ENCODE measurements at regions not wholly inside any gene's neighbourhood (a gene's known extent, or its start where the extent isn't known, plus 50 kb on each side); places are given as distances from the start of the nearest gene placed in this dataset.

- no peak for TF ChIP-seq CTCF (IDR thresholded peaks at IDR 0.05; ENCODE audit: control insufficient read depth, insufficient read depth, low read depth, low read length, missing control alignments)
- DNase-seq (ENCODE audit: low read depth), result peak; percentile 71
Observed at GRCh38 chr2:67790622-67791021, 272.2 kb downstream of the C1D start.

DNA sequence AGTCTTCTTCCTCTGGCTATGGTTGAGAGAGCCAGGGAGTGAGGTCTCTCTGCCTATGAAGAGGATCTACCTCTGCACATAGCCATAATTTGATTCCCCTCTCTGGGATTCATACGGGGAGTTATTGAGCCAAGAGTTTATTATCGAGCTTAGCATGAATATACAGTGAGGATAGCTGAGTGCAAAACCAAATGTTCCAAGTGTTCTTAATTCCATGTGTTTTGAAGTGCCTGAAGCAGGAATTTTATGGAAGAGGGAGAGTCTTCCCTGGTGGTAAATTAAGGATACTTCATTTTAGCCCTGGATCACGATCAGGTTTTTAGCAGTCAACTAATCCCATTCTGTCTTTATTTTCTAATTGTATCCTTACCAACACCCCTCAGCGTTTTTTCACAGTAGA lies 270.6 kb downstream of the C1D start:
- no peak for TF ChIP-seq CTCF (IDR thresholded peaks at IDR 0.05; ENCODE audit: control insufficient read depth, insufficient read depth, low read depth, low read length, missing control alignments)
- H3K4me3 ChIP-seq (ENCODE audit: control insufficient read depth, low read depth, low read length), result no peak overlapping the region
- no peak for DNase-seq (ENCODE audit: low read depth)

More at GRCh38 chr2:67790622-67791021, 272.2 kb downstream of the C1D start:
- no peak overlapping the region for H3K4me3 ChIP-seq (ENCODE audit: control insufficient read depth, low read depth, low read length)

DNA sequence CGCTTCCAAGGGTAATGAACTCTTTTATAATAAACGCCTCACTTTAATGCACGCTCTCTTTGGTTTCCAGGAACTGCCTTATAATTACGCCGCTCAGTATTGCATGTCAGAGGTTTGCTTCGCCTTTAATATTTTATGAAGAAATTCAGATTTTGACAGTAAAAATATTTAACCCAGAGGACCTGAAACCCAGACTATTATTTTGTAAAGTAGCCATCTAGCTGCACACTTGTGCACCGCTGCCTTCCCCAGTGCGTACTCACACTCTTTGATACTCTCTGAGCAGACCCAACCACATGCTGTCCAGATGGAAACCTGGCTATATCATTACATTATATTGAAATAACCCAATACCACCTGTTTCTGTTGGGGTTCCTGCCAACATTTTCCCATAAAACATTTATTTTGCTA lies 270.1 kb downstream of the C1D start:
- H3K4me3 ChIP-seq (ENCODE audit: control insufficient read depth, low read depth, low read length), result no peak overlapping the region
- TF ChIP-seq CTCF (IDR thresholded peaks at IDR 0.05; ENCODE audit: control insufficient read depth, insufficient read depth, low read depth, low read length, missing control alignments), result no peak
- DNase-seq (ENCODE audit: low read depth), result no peak

- TF ChIP-seq CTCF (IDR thresholded peaks at IDR 0.05; ENCODE audit: control insufficient read depth, insufficient read depth, low read depth, low read length, missing control alignments), result no peak
- H3K4me3 ChIP-seq (ENCODE audit: control insufficient read depth, low read depth, low read length), result no peak overlapping the region
- no peak for DNase-seq (ENCODE audit: low read depth)
Observed at GRCh38 chr2:67797801-67798540, 264.8 kb downstream of the C1D start.

DNA sequence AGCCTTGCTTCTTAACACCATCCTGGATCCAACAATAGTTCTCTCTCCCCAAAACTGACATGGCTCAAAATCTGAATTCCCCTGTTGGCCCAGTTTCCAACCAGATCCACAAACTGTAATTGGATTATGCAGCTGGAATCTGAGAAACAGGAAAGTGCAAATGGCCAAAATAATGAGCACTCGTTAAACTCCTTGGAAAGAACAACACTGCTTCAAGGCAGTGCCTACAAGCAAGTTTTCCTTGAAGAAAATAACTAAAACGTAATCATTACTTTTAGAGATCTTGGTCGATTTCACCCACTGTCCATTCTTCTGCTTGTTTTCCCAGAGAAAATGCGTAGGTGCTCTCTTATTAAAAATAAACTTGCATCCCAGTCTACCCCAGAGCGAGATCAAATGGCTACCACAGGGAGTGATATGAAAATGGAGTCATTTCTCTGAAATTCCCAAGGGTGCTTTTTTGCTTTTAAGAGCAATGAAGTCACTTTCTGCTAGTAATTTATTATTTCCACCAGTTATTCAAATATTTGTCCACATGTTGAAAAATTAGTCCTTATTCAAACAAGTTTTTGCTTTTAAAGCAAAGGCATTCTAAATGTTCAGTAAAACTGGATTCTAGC lies 264.2 kb downstream of the C1D start:
- H3K4me3 ChIP-seq (ENCODE audit: control insufficient read depth, low read depth, low read length), result no peak overlapping the region
- TF ChIP-seq CTCF (IDR thresholded peaks at IDR 0.05; ENCODE audit: control insufficient read depth, insufficient read depth, low read depth, low read length, missing control alignments), result no peak
- no peak for DNase-seq (ENCODE audit: low read depth)

DNA sequence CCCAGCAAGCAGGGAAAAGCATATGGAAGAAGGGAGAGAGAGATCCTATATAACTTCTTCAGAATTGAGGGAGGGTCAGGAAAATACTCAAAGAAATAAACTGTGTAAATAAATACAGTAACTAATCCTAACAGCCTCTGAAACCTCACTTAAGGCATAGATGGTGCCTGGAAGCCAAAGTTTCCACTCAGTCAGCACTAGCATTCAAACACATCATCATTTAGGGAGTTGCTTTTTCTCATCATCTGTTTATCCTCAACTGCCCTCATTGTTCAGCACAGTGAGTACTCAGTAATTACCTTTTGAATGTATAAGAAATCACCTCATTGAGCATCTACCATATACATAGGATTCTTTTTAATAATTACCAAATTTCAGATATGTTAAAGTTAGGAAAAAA lies 262.9 kb downstream of the C1D start:
- TF ChIP-seq CTCF (IDR thresholded peaks at IDR 0.05; ENCODE audit: control insufficient read depth, insufficient read depth, low read depth, low read length, missing control alignments), result no peak
- no peak for DNase-seq (ENCODE audit: low read depth)
- H3K4me3 ChIP-seq (ENCODE audit: control insufficient read depth, low read depth, low read length), result no peak overlapping the region
